CD14-positive monocyte (primary cell): ENCODE measurements at regions not wholly inside any gene's neighbourhood (a gene's known extent, or its start where the extent isn't known, plus 50 kb on each side); places are given as distances from the start of the nearest gene placed in this dataset.

Source experiments
- DNase-seq, 3 donors: peaks; one replicate each; pipeline ENCODE4 v3.0.0-alpha.2; 2011 to 2022
- H2AFZ ChIP-seq: 2 replicates; pipeline ENCODE4 v1.6.0; 2012; ENCODE audit warnings: mild to moderate bottlenecking, low read depth, low read length, inconsistent platforms; ENCODE audit not compliant: insufficient read depth, poor library complexity, severe bottlenecking
- H3K27ac ChIP-seq, 2 donors: 1 replicate in 1 of 2; 2 replicates in 1 of 2; pipeline ENCODE4 v1.5.1; 2012 to 2013; ENCODE audit warnings: low read length in 2 of 2, control low read depth in 1 of 2, inconsistent platforms in 1 of 2, low read depth in 1 of 2, mild to moderate bottlenecking in 1 of 2
- H3K27me3 ChIP-seq, 2 donors: one replicate each; pipeline versions ENCODE4 v1.6.0 to v1.6.1; 2011 to 2013; ENCODE audit warnings: low read length in 2 of 2; ENCODE audit not compliant: control insufficient read depth in 2 of 2, insufficient read depth in 2 of 2
- H3K36me3 ChIP-seq, 2 donors: replicated peaks in 1 of 2; 1 replicate in 1 of 2; 2 replicates in 1 of 2; pipeline versions ENCODE4 v1.5.1 to v1.6.1; 2012 to 2013; ENCODE audit warnings: low read length in 2 of 2, control low read depth in 1 of 2, inconsistent platforms in 1 of 2, mild to moderate bottlenecking in 1 of 2; ENCODE audit not compliant: insufficient read depth in 2 of 2, control insufficient read depth in 1 of 2
- H3K4me1 ChIP-seq, 2 donors: 1 replicate in 1 of 2; 2 replicates in 1 of 2; pipeline versions ENCODE4 v1.5.1 to v1.6.1; 2012 to 2013; ENCODE audit warnings: low read length in 2 of 2, control low read depth in 1 of 2, inconsistent platforms in 1 of 2, mild to moderate bottlenecking in 1 of 2, moderate library complexity in 1 of 2; ENCODE audit not compliant: insufficient read depth in 2 of 2, control insufficient read depth in 1 of 2
- H3K4me2 ChIP-seq: replicated peaks from 2 replicates; pipeline ENCODE3; 2012; ENCODE audit warnings: low read length, moderate library complexity, mild to moderate bottlenecking; ENCODE audit not compliant: poor library complexity, severe bottlenecking; ENCODE audit errors: extremely low read depth
- H3K4me3 ChIP-seq, 3 experiments: fragments of 200-600 bp in 1 of 3; sonication (generic) in 1 of 3; replicated peaks in 1 of 3; 1 replicate in 2 of 3; 2 replicates in 1 of 3; pipeline ENCODE4 v1.5.1; 2011 to 2013; ENCODE audit warnings: low read length in 3 of 3, mild to moderate bottlenecking in 3 of 3, control low read depth in 2 of 3, low read depth in 2 of 3, inconsistent platforms in 1 of 3, moderate library complexity in 1 of 3
- H3K79me2 ChIP-seq: 2 replicates; pipeline ENCODE4 v1.6.0; 2012; ENCODE audit warnings: mild to moderate bottlenecking, control low read depth, inconsistent platforms, low read length, moderate library complexity; ENCODE audit not compliant: insufficient read depth
- H3K9ac ChIP-seq: 2 replicates; pipeline ENCODE4 v1.6.0; 2017; ENCODE audit warnings: low read length, mild to moderate bottlenecking; ENCODE audit not compliant: insufficient read depth, poor library complexity, severe bottlenecking
- H3K9me3 ChIP-seq, 2 donors: replicated peaks in 1 of 2; 1 replicate in 1 of 2; 2 replicates in 1 of 2; pipeline versions ENCODE4 v1.5.1 to v1.6.1; 2012 to 2013; ENCODE audit warnings: low read length in 2 of 2, control low read depth in 1 of 2; ENCODE audit not compliant: control insufficient read depth in 1 of 2, insufficient read depth in 1 of 2
- H4K20me1 ChIP-seq: 2 replicates; pipeline ENCODE4 v1.6.0; 2012; ENCODE audit warnings: mild to moderate bottlenecking, low read length, control low read depth, moderate library complexity; ENCODE audit not compliant: insufficient read depth
- H3K27ac Mint-ChIP-seq, 7 donors: one replicate each; pipeline ENCODE4 v1.8.0; 2020; ENCODE audit warnings: mild to moderate bottlenecking in 7 of 7, mixed read lengths in 7 of 7, moderate library complexity in 6 of 7, inconsistent platforms in 2 of 7
- H3K27me3 Mint-ChIP-seq, 3 donors: one replicate each; pipeline ENCODE4 v1.8.0; 2021 to 2022; ENCODE audit warnings: low read depth in 3 of 3, mild to moderate bottlenecking in 3 of 3, mixed read lengths in 3 of 3, moderate library complexity in 3 of 3, inconsistent platforms in 1 of 3
- H3K36me3 Mint-ChIP-seq, 2 donors: one replicate each; pipeline ENCODE4 v1.8.0; 2020; ENCODE audit warnings: mixed read lengths in 2 of 2, inconsistent platforms in 1 of 2, mild to moderate bottlenecking in 1 of 2
- H3K4me1 Mint-ChIP-seq: one replicate; pipeline ENCODE4 v1.8.0; 2020; ENCODE audit warnings: mild to moderate bottlenecking, mixed read lengths
- H3K4me3 Mint-ChIP-seq, 2 donors: one replicate each; pipeline ENCODE4 v1.8.0; 2020; ENCODE audit warnings: mild to moderate bottlenecking in 2 of 2, mixed read lengths in 2 of 2, moderate library complexity in 1 of 2
- H3K9me3 Mint-ChIP-seq, 7 donors: one replicate each; pipeline ENCODE4 v1.8.0; 2020 to 2022; ENCODE audit warnings: mixed read lengths in 7 of 7, mild to moderate bottlenecking in 6 of 7, moderate library complexity in 6 of 7, inconsistent platforms in 2 of 7
- WGBS: methylation state at CpG from one replicate; pipeline ENCODE4 v1.1.5; 2013; ENCODE audit warnings: missing lambda C conversion rate; ENCODE audit not compliant: insufficient coverage; 5-methylcytosine and 5-hydroxymethylcytosine counted together
- intact Hi-C, 2 donors: fragments of 100-400 bp; cut with micrococcal nuclease; formaldehyde crosslinking; loops; one replicate each; pipeline versions ENCODE4 v1.15.0 to v1.15.1; 2023
- TF ChIP-seq, protein P1 (sequence below): fragments of 200-600 bp; IDR thresholded peaks from one replicate; pipeline ENCODE4 v1.8.0; 2022; ENCODE audit warnings: antibody characterized with exemption, mild to moderate bottlenecking

DNA sequence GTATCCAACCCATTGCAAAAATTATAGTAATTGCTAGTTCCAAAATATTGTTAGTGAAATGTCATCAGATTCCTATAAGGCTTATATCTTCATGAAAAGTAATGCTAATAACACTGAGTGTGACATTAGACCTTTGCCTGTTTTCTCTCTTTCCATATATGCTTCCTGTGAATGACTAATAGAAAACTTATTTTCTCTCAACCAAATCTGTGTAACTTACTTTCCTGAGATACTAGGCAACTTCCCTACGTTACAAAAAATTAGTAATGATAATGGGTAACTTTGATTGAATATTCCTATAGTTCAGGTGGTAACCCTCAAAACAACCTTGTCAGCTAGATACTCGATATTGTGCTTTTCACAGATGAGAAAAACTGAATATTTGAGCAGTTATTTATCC is 124.2 kb upstream of the HNRNPU start:
- Histone ChIP-seq H3K4me2 (no peak overlapping the region), H3K27me3 (no peaks in the 10 kb centered on the region)

DNA sequence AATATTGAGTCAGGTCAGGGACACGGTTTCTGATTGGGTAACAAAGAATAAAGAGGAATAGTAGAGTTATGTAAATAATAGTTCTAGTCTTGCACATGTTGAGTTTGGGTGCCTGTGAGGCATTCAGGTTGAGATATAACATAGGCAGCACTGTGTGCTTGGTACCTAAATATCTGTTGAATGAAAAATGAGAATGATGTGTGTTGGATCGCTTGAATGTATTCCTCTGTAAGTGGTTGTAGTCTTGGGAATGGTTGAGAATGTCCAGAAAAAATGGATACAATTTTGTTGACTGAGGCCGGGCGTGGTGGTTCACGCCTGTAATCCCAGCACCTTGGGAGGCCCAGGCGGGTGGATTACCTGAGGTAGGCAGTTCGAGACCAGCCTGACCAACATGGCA is 116.3 kb upstream of the HNRNPU start:
- peaks cover 0 to 3% of the 10 kb centered on the region in 2 donors for H3K4me1 ChIP-seq
- WGBS = 50% methylated on average over 2 of the region's 7 CpGs
- TF ChIP-seq, protein P1, sequence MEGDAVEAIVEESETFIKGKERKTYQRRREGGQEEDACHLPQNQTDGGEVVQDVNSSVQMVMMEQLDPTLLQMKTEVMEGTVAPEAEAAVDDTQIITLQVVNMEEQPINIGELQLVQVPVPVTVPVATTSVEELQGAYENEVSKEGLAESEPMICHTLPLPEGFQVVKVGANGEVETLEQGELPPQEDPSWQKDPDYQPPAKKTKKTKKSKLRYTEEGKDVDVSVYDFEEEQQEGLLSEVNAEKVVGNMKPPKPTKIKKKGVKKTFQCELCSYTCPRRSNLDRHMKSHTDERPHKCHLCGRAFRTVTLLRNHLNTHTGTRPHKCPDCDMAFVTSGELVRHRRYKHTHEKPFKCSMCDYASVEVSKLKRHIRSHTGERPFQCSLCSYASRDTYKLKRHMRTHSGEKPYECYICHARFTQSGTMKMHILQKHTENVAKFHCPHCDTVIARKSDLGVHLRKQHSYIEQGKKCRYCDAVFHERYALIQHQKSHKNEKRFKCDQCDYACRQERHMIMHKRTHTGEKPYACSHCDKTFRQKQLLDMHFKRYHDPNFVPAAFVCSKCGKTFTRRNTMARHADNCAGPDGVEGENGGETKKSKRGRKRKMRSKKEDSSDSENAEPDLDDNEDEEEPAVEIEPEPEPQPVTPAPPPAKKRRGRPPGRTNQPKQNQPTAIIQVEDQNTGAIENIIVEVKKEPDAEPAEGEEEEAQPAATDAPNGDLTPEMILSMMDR = no peak
- Mint-ChIP-seq H3K4me3 (no peak overlapping the region), H3K4me1 (peaks cover 8% of the 10 kb centered on the region), H3K9me3 (no peaks in the 10 kb centered on the region), H3K27me3 (no peaks in the 10 kb centered on the region), H3K27ac (no peak overlapping the region), H3K36me3 (peaks cover 0 to 4% of the 10 kb centered on the region in 2 donors)
- no peaks in the 10 kb centered on the region for H3K27me3 ChIP-seq
- H3K9me3 ChIP-seq = no peaks in the 10 kb centered on the region
- H3K4me3 ChIP-seq = no peak overlapping the region
- H2AFZ ChIP-seq = no peak overlapping the region
- H3K36me3 ChIP-seq = no peaks in the 10 kb centered on the region
- no peaks in the 10 kb centered on the region for H3K79me2 ChIP-seq
- no peak overlapping the region for H3K27ac ChIP-seq
- intact Hi-C loops = no loop called here
- DNase-seq = peak in 1 of 3 donors; percentile 33
- no peaks in the 10 kb centered on the region for H4K20me1 ChIP-seq
- no peak overlapping the region for H3K4me2 ChIP-seq
- no peak overlapping the region for H3K9ac ChIP-seq

More for the DNA sequence above, 124.2 kb upstream of the HNRNPU start:
- WGBS = no CpG with 5 or more reads among the region's 2 CpGs
- no peak for DNase-seq
- Histone ChIP-seq H3K27ac (no peak overlapping the region), H3K9me3 (peaks cover 0 to 3% of the 10 kb centered on the region in 2 donors), H3K9ac (no peak overlapping the region), H3K36me3 (no peaks in the 10 kb centered on the region), H4K20me1 (no peaks in the 10 kb centered on the region), H3K4me1 (no peaks in the 10 kb centered on the region), H3K79me2 (no peaks in the 10 kb centered on the region), H2AFZ (no peak overlapping the region), H3K4me3 (no peak overlapping the region)
- Mint-ChIP-seq H3K27ac (no peak overlapping the region), H3K36me3 (no peaks in the 10 kb centered on the region), H3K4me1 (peaks cover 9% of the 10 kb centered on the region), H3K4me3 (no peak overlapping the region), H3K27me3 (no peaks in the 10 kb centered on the region), H3K9me3 (peaks cover 0 to 6% (median 3%) of the 10 kb centered on the region in 7 donors)
- intact Hi-C loops = no loop called here
- TF ChIP-seq, protein P1 = no peak
